Keratinocyte (primary cell): ENCODE measurements at regions not wholly inside any gene's neighbourhood (a gene's known extent, or its start where the extent isn't known, plus 50 kb on each side); places are given as distances from the start of the nearest gene placed in this dataset.

Experiments
- EZH2 ChIP-seq: IDR thresholded peaks from one replicate; pipeline ENCODE4 v1.6.1; 2012; ENCODE audit warnings: inconsistent platforms, mild to moderate bottlenecking, low read length, moderate library complexity
- TF ChIP-seq, protein P1 (sequence below), 3 experiments: IDR thresholded peaks in 1 of 3; conservative IDR thresholded peaks in 1 of 3; optimal IDR thresholded peaks in 1 of 3; 2 replicates in 2 of 3; 3 replicates in 1 of 3; pipeline versions ENCODE3 to v1.5.1; 2011; ENCODE audit warnings: low read length in 3 of 3, mild to moderate bottlenecking in 3 of 3, moderate library complexity in 2 of 3, control low read depth in 1 of 3, inconsistent platforms in 1 of 3; ENCODE audit not compliant: insufficient read depth in 2 of 3; ENCODE audit errors: extremely low read depth in 1 of 3

DNA sequence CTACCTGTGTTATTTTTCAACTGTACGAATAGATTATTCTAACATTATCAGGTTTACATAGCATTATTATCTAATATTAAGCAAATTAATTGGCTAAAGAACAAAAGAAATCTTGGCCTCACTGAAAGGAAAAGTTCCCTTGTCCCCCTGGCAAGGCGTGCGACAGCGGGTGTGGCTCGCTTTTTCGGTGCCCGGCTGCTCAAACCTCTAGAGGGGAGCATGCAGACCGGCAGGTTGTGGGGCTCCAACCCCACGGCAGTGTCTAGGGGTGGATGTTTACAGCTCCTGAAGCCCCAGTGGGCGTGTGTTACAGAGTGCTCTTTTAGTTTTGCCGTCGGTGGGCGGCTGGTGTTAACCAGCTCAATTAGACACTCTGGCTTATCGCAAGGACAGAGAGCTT lies 456.4 kb downstream of the TNS3 start:
- TF ChIP-seq, protein P1, sequence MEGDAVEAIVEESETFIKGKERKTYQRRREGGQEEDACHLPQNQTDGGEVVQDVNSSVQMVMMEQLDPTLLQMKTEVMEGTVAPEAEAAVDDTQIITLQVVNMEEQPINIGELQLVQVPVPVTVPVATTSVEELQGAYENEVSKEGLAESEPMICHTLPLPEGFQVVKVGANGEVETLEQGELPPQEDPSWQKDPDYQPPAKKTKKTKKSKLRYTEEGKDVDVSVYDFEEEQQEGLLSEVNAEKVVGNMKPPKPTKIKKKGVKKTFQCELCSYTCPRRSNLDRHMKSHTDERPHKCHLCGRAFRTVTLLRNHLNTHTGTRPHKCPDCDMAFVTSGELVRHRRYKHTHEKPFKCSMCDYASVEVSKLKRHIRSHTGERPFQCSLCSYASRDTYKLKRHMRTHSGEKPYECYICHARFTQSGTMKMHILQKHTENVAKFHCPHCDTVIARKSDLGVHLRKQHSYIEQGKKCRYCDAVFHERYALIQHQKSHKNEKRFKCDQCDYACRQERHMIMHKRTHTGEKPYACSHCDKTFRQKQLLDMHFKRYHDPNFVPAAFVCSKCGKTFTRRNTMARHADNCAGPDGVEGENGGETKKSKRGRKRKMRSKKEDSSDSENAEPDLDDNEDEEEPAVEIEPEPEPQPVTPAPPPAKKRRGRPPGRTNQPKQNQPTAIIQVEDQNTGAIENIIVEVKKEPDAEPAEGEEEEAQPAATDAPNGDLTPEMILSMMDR (optimal IDR thresholded peaks at IDR 0.05 in 1 of 3, IDR thresholded peaks at IDR 0.05 in 1 of 3, conservative IDR thresholded peaks at IDR 0.05 in 1 of 3; ENCODE audit: extremely low read depth in 1 of 3, insufficient read depth in 2 of 3, low read length in 3 of 3): no peak
- TF ChIP-seq EZH2: no peak
